Neuronal stem cell (in vitro differentiated cells): ENCODE measurements at regions not wholly inside any gene's neighbourhood (a gene's known extent, or its start where the extent isn't known, plus 50 kb on each side); places are given as distances from the start of the nearest gene placed in this dataset.
"Not testable (repeated sequence)": the region's sequence is repeated elsewhere in the genome, so short reads cannot be mapped to it uniquely, and the experiment has no call there.

Experiments
- DNase-seq: peaks from one replicate; pipeline ENCODE4 v3.0.0-alpha.2; 2013; ENCODE audit warnings: low spot score
- H2AFZ ChIP-seq: one replicate; pipeline ENCODE4 v1.6.1; 2013; ENCODE audit warnings: mild to moderate bottlenecking, low read length, inconsistent platforms
- H2AK5ac ChIP-seq: 2 replicates; pipeline ENCODE4 v1.6.1; 2013; ENCODE audit warnings: low read depth, mild to moderate bottlenecking, inconsistent platforms, low read length, moderate library complexity, mixed read lengths
- H2BK120ac ChIP-seq: 2 replicates; pipeline ENCODE4 v1.6.1; 2013; ENCODE audit warnings: low read depth, mild to moderate bottlenecking, inconsistent platforms, low read length, moderate library complexity, mixed read lengths
- H2BK12ac ChIP-seq: one replicate; pipeline ENCODE4 v1.6.1; 2013; ENCODE audit warnings: low read length, inconsistent platforms
- H2BK15ac ChIP-seq: 2 replicates; pipeline ENCODE4 v1.6.1; 2013; ENCODE audit warnings: mild to moderate bottlenecking, low read length, inconsistent platforms, mixed read lengths
- H2BK5ac ChIP-seq: one replicate; pipeline ENCODE4 v1.6.1; 2013; ENCODE audit warnings: inconsistent platforms, mild to moderate bottlenecking, low read length, moderate library complexity
- H3K14ac ChIP-seq: one replicate; pipeline ENCODE4 v1.6.1; 2013; ENCODE audit warnings: low read length, inconsistent platforms
- H3K18ac ChIP-seq: 2 replicates; pipeline ENCODE4 v1.6.1; 2013; ENCODE audit warnings: low read length, inconsistent platforms
- H3K23ac ChIP-seq: 2 replicates; pipeline ENCODE4 v1.6.1; 2013; ENCODE audit warnings: low read depth, mild to moderate bottlenecking, mixed read lengths, low read length, inconsistent platforms; ENCODE audit not compliant: poor library complexity
- H3K27ac ChIP-seq: replicated peaks from 3 replicates; pipeline ENCODE4 v1.5.1; 2013; ENCODE audit warnings: low read length, inconsistent platforms
- H3K27me3 ChIP-seq, 3 experiments: 2 replicates each; pipeline ENCODE4 v1.6.1; 2013; ENCODE audit warnings: low read length in 3 of 3, mild to moderate bottlenecking in 2 of 3, inconsistent platforms in 1 of 3, low read depth in 1 of 3, mixed read lengths in 1 of 3, moderate library complexity in 1 of 3; ENCODE audit not compliant: control insufficient read depth in 3 of 3, insufficient read depth in 3 of 3
- H3K36me3 ChIP-seq, 2 donors: replicated peaks in 1 of 2; 2 replicates each; pipeline ENCODE4 v1.6.1; 2013; ENCODE audit warnings: low read length in 2 of 2; ENCODE audit not compliant: control insufficient read depth in 2 of 2, insufficient read depth in 2 of 2
- H3K4ac ChIP-seq: 2 replicates; pipeline ENCODE4 v1.6.1; 2013; ENCODE audit warnings: inconsistent platforms, mild to moderate bottlenecking, low read length, moderate library complexity
- H3K4me1 ChIP-seq, 2 donors: 1 replicate in 1 of 2; 2 replicates in 1 of 2; pipeline ENCODE4 v1.6.1; 2013; ENCODE audit warnings: low read length in 2 of 2, low read depth in 1 of 2; ENCODE audit not compliant: control insufficient read depth in 2 of 2, insufficient read depth in 1 of 2
- H3K4me2 ChIP-seq: one replicate; pipeline ENCODE4 v1.6.1; 2013; ENCODE audit warnings: mild to moderate bottlenecking, low read length, inconsistent platforms; ENCODE audit not compliant: insufficient read depth, poor library complexity, severe bottlenecking
- H3K4me3 ChIP-seq, 2 donors: 2 replicates each; pipeline ENCODE4 v1.5.1; 2013; ENCODE audit warnings: low read length in 2 of 2, mild to moderate bottlenecking in 2 of 2, inconsistent platforms in 1 of 2, moderate library complexity in 1 of 2
- H3K79me1 ChIP-seq: one replicate; pipeline ENCODE4 v1.6.1; 2013; ENCODE audit warnings: low read depth, mild to moderate bottlenecking, inconsistent platforms, low read length, moderate library complexity
- H3K9ac ChIP-seq: one replicate; pipeline ENCODE4 v1.6.1; 2013; ENCODE audit warnings: mild to moderate bottlenecking, low read depth, low read length, inconsistent platforms; ENCODE audit not compliant: poor library complexity
- H3K9me3 ChIP-seq, 2 donors: replicated peaks in 1 of 2; 2 replicates each; pipeline versions ENCODE3 to v1.6.1; 2013; ENCODE audit warnings: low read length in 2 of 2, mild to moderate bottlenecking in 2 of 2, inconsistent platforms in 1 of 2, low read depth in 1 of 2, mixed read lengths in 1 of 2, moderate library complexity in 1 of 2; ENCODE audit not compliant: control insufficient read depth in 2 of 2, insufficient read depth in 1 of 2
- H4K8ac ChIP-seq: one replicate; pipeline ENCODE4 v1.6.1; 2013; ENCODE audit warnings: low read depth, mild to moderate bottlenecking, inconsistent platforms, low read length, moderate library complexity
- H4K91ac ChIP-seq: one replicate; pipeline ENCODE4 v1.6.1; 2013; ENCODE audit warnings: low read length, low read depth, mild to moderate bottlenecking, inconsistent platforms; ENCODE audit not compliant: poor library complexity
- WGBS, 2 donors: extraction: QIAGEN DNeasy Blood & Tissue Kit; methylation state at CpG; one replicate each; pipeline ENCODE4 v1.1.7; 2013; ENCODE audit warnings: missing lambda C conversion rate in 2 of 2, mixed read lengths in 1 of 2; ENCODE audit not compliant: insufficient read length in 2 of 2, insufficient replicate concordance in 1 of 2; ENCODE audit errors: extremely low coverage in 2 of 2; 5-methylcytosine and 5-hydroxymethylcytosine counted together

DNA sequence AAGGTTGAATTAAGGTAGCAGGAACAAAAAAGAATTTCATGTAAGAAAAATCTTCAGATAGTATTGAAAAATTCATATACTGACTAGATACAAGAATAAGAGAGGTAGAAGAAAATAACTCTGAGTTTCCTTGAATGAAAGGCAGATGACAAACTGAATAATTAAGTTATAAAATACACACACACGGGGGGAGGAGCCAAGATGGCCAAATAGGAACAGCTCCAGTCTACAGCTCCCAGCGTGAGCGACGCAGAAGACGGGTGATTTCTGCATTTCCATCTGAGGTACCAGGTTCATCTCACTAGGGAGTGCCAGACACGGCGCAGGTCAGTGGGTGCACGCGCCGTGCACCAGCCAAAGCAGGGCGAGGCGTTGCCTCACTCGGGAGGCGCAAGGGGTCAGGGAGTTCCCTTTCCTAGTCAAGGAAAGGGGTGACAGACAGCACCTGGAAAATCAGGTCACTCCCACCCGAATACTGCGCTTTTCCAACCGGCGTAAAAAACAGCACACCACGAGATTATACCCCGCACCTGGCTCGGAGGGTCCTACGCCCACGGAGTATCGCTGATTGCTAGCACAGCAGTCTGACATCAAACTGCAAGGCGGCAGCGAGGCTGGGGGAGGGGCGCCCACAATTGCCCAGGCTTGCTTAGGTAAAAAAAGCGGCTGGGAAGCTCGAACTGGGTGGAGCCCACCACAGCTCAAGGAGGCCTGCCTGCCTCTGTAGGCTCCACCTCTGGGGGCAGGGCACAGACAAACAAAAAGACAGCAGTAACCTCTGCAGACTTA lies 759.2 kb downstream of the ZWINT start:
- not testable (repeated sequence) for H3K36me3 ChIP-seq, H3K4ac ChIP-seq, H3K27me3 ChIP-seq, H3K9me3 ChIP-seq, H2AK5ac ChIP-seq, H4K91ac ChIP-seq, DNase-seq, H3K79me1 ChIP-seq, H3K4me1 ChIP-seq, H4K8ac ChIP-seq, H2BK5ac ChIP-seq, H3K14ac ChIP-seq, H3K23ac ChIP-seq, H3K27ac ChIP-seq, H2BK120ac ChIP-seq, H2BK15ac ChIP-seq, H2BK12ac ChIP-seq
- peak overlapping the region; percentile 74 for H3K18ac ChIP-seq
- H3K4me2 ChIP-seq, result peak overlapping the region; percentile 60
- H2AFZ ChIP-seq, result peak overlapping the region; percentile 53
- peak overlapping the region; percentile 31 to 81 for H3K4me3 ChIP-seq
- peak overlapping the region; percentile 84 for H3K9ac ChIP-seq
- WGBS, 2 donors, result no CpG with 5 or more reads among the region's 29 CpGs

DNA sequence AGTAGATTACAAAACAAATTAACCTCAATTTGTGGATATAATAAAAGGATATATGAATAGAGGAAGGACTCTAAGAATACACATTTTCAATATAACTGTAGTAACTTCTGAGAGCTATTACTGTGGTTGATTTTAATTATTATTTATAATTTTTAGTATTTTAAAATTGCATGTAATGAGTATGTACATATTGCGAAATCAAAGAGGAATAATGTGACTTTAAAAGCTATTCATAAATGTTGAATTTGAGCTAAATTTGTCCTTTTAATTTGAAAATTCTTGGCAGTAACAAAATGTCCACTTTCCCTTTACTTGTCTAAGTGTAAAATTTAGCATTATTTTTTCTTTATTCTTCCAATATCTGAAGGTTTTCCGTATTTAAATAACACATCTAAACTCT lies 750.6 kb upstream of the PCDH15 start:
- H3K79me1 ChIP-seq, result no peaks in the 10 kb centered on the region
- H3K4me2 ChIP-seq, result no peak overlapping the region
- H4K91ac ChIP-seq, result no peak overlapping the region
- no peak overlapping the region for H3K9ac ChIP-seq
- H4K8ac ChIP-seq, result no peak overlapping the region
- H3K23ac ChIP-seq, result no peak overlapping the region
- no peak overlapping the region for H3K4ac ChIP-seq
- H2AFZ ChIP-seq, result no peak overlapping the region
- no peaks in the 10 kb centered on the region for H3K36me3 ChIP-seq
- H2AK5ac ChIP-seq, result no peak overlapping the region
- no peak overlapping the region for H2BK5ac ChIP-seq
- no peaks in the 10 kb centered on the region for H3K9me3 ChIP-seq
- H3K27ac ChIP-seq, result no peak overlapping the region
- no peak for DNase-seq
- no CpG with 5 or more reads among the region's 2 CpGs for WGBS, 2 donors
- no peak overlapping the region for H3K18ac ChIP-seq
- H3K4me3 ChIP-seq, result no peak overlapping the region
- no peak overlapping the region for H2BK15ac ChIP-seq
- no peak overlapping the region for H2BK12ac ChIP-seq
- H3K27me3 ChIP-seq, result no peaks in the 10 kb centered on the region
- H3K4me1 ChIP-seq, result no peaks in the 10 kb centered on the region
- no peak overlapping the region for H3K14ac ChIP-seq
- H2BK120ac ChIP-seq, result no peak overlapping the region

DNA sequence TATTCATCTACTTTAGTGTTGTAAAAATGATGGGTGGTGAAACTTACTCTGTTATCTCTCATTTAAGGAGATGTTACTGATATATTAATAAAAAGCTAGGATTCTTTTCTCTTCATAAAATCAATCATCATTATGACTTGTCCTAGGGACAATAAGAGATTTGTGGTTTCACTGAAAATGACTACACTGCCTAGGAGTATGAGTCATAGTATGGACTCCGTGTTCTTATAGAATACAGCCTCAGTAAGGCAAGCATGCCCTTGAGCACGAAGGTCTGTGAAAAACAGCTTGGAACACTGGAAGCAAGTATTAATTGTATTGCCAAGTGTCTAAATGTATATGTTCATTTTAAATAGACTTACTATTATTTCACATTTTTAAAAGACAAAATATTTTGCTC lies 749.2 kb upstream of the PCDH15 start:
- H3K4ac ChIP-seq, result no peak overlapping the region
- H3K4me2 ChIP-seq, result no peak overlapping the region
- no peak overlapping the region for H4K91ac ChIP-seq
- no peak overlapping the region for H3K23ac ChIP-seq
- H3K9me3 ChIP-seq, result no peaks in the 10 kb centered on the region
- H3K9ac ChIP-seq, result no peak overlapping the region
- H3K4me3 ChIP-seq, result no peak overlapping the region
- no peaks in the 10 kb centered on the region for H3K36me3 ChIP-seq
- no peak overlapping the region for H2AK5ac ChIP-seq
- H2BK15ac ChIP-seq, result no peak overlapping the region
- no peak overlapping the region for H2AFZ ChIP-seq
- DNase-seq, result no peak
- no peaks in the 10 kb centered on the region for H3K79me1 ChIP-seq
- WGBS, 2 donors, result no CpG with 5 or more reads among the region's 2 CpGs
- H3K27ac ChIP-seq, result no peak overlapping the region
- no peaks in the 10 kb centered on the region for H3K4me1 ChIP-seq
- H3K14ac ChIP-seq, result no peak overlapping the region
- no peak overlapping the region for H2BK120ac ChIP-seq
- no peaks in the 10 kb centered on the region for H3K27me3 ChIP-seq
- no peak overlapping the region for H2BK5ac ChIP-seq
- no peak overlapping the region for H2BK12ac ChIP-seq
- H3K18ac ChIP-seq, result no peak overlapping the region
- no peak overlapping the region for H4K8ac ChIP-seq

DNA sequence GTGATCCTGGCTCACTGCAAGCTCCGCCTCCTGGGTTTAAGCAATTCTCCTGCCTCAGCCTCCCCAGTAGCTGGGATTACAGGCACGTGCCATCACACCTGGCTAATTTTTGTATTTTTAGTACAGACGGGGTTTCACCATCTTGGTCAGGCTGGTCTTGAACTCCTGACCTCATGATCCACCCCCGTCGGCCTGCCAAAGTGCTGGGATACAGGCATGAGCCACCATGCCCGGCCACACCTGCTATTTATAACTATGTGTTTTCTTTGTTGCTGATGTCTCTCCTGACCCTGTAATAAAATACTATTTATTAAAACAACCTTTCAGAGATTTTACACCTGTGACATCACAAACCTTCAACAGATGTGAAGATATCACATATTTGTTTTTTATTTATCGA lies 736.5 kb upstream of the PCDH15 start:
- not testable (repeated sequence) for H4K91ac ChIP-seq, H3K4me2 ChIP-seq, H3K9me3 ChIP-seq, H2BK120ac ChIP-seq, H2BK12ac ChIP-seq, H3K14ac ChIP-seq, DNase-seq, H3K9ac ChIP-seq, H3K4me1 ChIP-seq, H3K4ac ChIP-seq, H2AFZ ChIP-seq, H2AK5ac ChIP-seq, H4K8ac ChIP-seq, H3K36me3 ChIP-seq, H3K27me3 ChIP-seq, H3K18ac ChIP-seq, H3K23ac ChIP-seq, H3K79me1 ChIP-seq, H2BK5ac ChIP-seq, H3K4me3 ChIP-seq, H3K27ac ChIP-seq, H2BK15ac ChIP-seq
- no CpG with 5 or more reads among the region's 7 CpGs for WGBS, 2 donors
